ENCODE measurements at regions not wholly inside any gene's neighbourhood (a gene's known extent, or its start where the extent isn't known, plus 50 kb on each side); places are given as distances from the start of the nearest gene placed in this dataset.

GRCh38 chr4:8719421-8719820 lies 126.9 kb downstream of the CPZ start:
- TF ChIP-seq POLR2A (IDR thresholded peaks at IDR 0.05) (no peak), CTCF (IDR thresholded peaks at IDR 0.05) (no peak)
